Epithelial cell of proximal tubule (primary cell): ENCODE measurements at regions not wholly inside any gene's neighbourhood (a gene's known extent, or its start where the extent isn't known, plus 50 kb on each side); places are given as distances from the start of the nearest gene placed in this dataset.

Source experiments
- DNase-seq: peaks from one replicate; pipeline ENCODE4 v3.0.0-alpha.2; 2011; ENCODE audit warnings: low read depth
- H3K4me3 ChIP-seq: 2 replicates; pipeline ENCODE4 v1.5.1; 2011; ENCODE audit warnings: low read depth, mild to moderate bottlenecking, low read length
- TF ChIP-seq, protein P1 (sequence below): conservative IDR thresholded peaks from 2 replicates; pipeline ENCODE4 v1.5.1; 2012; ENCODE audit warnings: low read depth, mild to moderate bottlenecking, low read length

DNA sequence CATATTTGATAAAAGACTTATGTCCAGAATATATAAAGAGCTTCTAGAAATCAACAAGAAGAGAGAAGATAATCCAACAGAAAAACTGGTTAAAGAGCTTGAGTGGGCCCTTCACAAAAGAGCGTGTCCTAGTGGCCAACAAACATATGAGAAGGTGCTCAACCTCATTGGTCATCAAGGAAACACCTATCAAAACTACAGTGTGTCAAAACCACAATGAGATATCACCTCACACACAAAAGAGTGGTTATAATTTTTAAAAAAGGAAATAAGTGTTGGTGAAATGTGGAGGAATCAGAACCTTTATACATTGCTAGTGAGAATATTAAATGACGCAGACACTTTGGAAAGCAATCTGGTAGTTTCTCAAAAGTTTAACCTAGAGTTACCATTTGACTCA lies 68.4 kb upstream of the KLF13 start:
- TF ChIP-seq, protein P1, sequence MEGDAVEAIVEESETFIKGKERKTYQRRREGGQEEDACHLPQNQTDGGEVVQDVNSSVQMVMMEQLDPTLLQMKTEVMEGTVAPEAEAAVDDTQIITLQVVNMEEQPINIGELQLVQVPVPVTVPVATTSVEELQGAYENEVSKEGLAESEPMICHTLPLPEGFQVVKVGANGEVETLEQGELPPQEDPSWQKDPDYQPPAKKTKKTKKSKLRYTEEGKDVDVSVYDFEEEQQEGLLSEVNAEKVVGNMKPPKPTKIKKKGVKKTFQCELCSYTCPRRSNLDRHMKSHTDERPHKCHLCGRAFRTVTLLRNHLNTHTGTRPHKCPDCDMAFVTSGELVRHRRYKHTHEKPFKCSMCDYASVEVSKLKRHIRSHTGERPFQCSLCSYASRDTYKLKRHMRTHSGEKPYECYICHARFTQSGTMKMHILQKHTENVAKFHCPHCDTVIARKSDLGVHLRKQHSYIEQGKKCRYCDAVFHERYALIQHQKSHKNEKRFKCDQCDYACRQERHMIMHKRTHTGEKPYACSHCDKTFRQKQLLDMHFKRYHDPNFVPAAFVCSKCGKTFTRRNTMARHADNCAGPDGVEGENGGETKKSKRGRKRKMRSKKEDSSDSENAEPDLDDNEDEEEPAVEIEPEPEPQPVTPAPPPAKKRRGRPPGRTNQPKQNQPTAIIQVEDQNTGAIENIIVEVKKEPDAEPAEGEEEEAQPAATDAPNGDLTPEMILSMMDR, result no peak
- no peak for DNase-seq
- no peak overlapping the region for H3K4me3 ChIP-seq

DNA sequence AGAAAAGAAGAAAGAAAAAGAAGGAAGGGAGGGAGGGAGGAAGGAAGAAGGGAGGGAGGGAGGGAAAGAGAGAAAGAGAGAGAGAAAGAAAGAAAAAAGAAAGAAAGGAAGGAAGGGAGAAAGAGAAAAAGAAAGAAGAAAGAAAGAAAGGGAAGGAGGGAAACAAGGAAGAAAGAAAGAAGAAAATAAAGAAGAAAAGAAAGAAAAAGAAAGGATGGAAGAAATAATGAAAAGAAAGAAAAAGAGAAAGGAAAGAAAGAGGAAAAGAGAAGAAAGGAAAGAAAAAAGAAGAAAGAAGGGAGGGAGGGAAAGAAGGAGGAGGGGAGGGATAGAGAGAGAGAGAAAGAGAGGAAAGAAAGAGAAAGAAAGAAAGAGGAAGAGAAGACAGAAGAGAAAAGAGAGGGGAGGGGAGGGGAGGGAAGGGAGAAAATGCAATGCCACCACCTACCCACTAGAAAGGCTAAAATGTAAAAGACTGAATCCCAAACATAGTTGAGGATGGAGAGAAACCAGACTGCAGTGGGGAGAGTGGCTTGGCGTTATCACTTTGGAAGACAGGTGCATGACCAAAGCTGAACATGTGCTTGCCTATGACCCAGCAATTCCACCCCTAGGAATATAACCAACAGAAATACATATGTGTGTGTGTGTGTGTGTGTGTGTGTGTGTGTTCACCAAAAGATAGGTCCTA lies 66.9 kb upstream of the KLF13 start:
- no peak overlapping the region for H3K4me3 ChIP-seq
- no peak for DNase-seq
- TF ChIP-seq, protein P1, result no peak

DNA sequence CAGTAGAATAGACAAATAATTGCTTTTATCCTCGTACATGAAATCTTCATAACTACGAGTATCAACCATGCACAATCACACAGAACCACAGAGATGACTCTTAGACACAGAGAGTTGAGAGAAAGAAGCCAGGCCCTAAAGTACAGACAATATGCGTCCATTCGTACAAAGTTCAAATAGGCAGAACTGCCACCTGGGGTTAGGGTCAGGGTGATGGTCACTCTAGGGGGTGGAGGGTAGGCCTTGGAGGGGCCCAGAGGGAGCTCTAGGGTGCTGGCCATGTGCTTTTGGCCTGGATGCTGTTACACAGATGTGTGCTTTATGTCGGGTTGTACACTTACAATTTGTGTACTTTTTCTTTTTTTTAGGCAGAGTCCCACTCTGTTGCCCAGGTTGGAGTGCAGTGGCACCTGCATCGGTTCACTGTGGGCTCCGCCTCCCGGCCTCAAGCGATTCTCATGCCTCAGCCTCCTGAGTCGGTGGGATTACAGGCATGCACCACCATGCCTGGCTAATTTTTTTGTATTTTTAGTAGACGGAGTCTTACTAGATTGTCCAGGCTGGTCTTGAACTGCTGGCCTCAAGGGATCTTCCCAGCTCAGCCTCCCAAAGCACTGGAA lies 65.9 kb upstream of the KLF13 start:
- TF ChIP-seq, protein P1, result no peak

DNA sequence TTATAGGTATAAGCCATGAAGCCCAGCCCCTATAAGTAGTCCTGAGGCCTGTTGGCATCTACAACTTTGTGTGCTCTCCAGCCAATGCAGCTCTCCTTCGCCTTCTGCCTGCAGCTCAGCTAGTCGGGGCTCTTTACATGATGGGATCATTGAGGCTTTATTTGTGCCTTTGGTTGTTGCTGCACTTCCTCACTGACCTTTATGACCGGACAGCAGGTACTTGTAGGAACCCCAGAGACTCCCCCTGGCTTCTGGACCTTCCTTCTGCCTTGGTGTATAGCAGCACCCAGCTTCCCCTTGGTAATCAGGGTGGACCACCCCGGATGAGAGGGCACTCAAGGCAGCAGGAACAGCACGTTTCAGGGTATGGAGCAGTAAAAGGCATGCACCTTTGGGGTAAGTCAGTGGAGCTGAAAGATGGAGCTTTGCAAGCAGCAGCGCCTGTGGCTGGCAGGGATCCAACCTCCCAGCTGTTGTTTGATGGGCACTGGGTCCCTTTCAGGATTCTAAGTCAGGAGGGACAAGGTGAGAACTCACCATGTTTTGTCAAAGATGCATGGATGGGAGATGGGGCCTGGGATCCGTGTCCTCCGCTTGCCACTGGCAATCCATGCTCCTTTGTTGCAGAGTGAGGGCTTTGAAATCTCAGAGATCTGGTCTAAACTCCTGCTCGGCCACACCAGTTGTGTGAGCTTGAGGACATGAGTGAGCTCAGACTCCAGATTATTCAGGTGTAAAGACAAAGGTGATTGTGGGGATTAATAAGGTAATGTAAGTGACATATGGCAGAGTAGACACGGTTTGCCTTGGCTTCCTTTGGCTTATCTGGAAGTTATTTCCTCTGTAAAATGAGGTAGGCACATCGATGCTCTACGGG lies 65.1 kb upstream of the KLF13 start:
- TF ChIP-seq, protein P1, result no peak
- no peak for DNase-seq
- H3K4me3 ChIP-seq, result no peak overlapping the region

More for the DNA sequence above, 65.9 kb upstream of the KLF13 start:
- H3K4me3 ChIP-seq, result no peak overlapping the region
- no peak for DNase-seq

DNA sequence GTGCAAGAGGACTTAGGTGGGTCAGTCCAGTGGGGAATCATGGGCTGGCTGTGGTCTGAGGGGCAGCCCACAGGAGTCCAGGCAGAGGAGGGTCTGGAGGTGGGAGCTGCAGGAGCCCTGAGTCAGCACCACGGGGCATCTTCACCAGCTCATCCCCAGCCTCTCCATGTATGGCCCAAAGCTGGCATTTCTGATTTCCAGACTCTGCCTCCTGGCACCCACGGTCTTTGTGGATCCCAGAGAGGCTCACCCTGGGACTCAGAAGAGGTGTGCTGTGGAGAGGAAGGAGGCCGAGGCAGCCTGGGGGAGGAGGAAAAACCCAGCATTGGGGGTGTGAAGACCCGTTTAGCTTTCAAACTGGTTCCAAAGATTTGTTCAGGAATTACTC lies 64.5 kb upstream of the KLF13 start:
- TF ChIP-seq, protein P1, result no peak
- no peak overlapping the region for H3K4me3 ChIP-seq
- no peak for DNase-seq

DNA sequence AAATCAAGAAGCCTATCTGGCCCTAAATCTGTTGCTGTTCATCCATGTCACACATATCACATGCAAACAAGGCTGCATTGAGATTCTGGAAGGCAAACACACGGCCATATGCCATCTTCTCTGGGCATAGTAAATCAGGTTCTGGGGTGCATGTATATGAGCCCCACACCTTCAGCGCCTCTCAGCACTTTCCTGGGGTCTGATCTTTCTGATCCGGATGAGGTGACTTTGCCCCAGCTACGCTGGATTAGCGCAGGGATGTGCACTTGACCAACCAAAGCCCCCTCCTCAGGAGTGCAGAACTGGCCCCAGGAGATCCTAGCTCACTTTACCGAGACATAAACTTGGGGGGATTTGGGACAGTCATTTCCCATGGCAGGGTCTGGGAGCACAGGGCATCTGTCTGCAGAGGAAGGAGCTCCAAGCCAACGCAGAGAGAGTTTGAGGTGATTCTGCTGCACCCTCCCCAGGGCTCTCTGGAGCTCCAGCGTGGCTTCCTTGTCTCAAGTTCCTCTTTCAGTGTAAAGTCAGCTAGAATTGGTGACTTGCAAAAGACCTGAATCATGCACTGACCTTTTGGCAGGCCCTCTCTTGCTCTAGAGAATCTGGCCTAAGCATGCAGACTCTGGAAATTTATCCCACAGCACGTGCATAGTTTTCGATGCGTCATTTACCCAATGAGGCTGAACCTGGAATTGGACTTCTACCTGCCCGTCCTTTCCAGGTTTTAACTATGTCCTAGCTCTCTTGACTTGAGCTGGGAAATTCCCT lies 63.5 kb upstream of the KLF13 start:
- TF ChIP-seq, protein P1, result no peak
- peak; percentile 92 for DNase-seq
- no peak overlapping the region for H3K4me3 ChIP-seq
